Stimulated activated CD8-positive, alpha-beta memory T cell treated with anti-CD3 and anti-CD28 coated beads, Interleukin-7, amount 100 ng/mL, for 48 hours (primary cell): ENCODE measurements at regions not wholly inside any gene's neighbourhood (a gene's known extent, or its start where the extent isn't known, plus 50 kb on each side); places are given as distances from the start of the nearest gene placed in this dataset.

Source experiments
- DNase-seq, 2 donors: peaks; one replicate each; pipeline ENCODE4 v3.0.0-alpha.2; 2020; ENCODE audit warnings: low read depth in 1 of 2; ENCODE audit errors: extremely low read depth in 1 of 2

GRCh38 chr1:58996341-58997059 lies 212.7 kb upstream of the JUN start:
- no peak for DNase-seq

DNA sequence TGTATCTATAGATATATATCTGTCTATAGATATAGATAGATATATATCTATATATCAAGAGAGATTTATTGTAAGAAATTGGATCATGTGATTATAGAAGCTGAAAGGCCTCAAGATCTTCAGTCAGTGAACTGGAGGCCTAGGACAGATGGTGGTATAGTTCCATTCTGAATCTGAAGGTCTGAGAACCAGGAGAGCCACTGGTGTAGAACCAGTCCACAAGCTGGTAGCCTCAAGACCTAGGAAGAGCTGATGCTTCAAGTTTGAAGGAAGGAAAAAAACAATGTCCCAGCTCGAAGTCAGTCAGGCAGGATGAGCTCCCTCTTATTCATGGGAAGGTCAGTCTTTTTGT lies 213.2 kb upstream of the JUN start:
- DNase-seq, result no peak

GRCh38 chr1:58997637-58998036 lies 213.8 kb upstream of the JUN start:
- no peak for DNase-seq

GRCh38 chr1:58999676-59000075 lies 215.8 kb upstream of the JUN start:
- DNase-seq, result no peak

DNA sequence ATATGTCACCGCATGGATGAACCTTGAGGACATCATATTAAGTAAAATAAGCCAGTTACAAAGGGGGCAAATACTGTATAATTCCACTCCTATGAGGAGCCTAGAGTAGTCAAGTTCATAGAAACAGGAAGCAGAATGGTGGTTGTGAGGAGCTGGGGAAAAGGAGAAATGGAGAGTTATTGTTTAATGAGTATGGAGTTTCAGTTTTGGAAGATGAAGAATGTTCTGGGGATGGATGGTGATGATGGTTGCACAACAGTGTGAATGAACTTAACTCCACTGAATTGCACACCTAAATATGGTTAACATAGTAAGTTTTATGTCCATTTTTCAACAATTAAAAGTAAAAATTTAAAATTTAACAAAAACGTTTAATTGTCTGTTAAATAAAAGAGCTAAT lies 220.9 kb upstream of the JUN start:
- DNase-seq, result no peak

GRCh38 chr1:59005491-59006288 lies 221.8 kb upstream of the JUN start:
- DNase-seq, result no peak

- DNase-seq, result no peak
These were observed 222.4 kb upstream of the JUN start for GRCh38 chr1:59006289-59006658.

- DNase-seq, result no peak
These were observed 223.1 kb upstream of the JUN start for GRCh38 chr1:59006932-59007331.

DNA sequence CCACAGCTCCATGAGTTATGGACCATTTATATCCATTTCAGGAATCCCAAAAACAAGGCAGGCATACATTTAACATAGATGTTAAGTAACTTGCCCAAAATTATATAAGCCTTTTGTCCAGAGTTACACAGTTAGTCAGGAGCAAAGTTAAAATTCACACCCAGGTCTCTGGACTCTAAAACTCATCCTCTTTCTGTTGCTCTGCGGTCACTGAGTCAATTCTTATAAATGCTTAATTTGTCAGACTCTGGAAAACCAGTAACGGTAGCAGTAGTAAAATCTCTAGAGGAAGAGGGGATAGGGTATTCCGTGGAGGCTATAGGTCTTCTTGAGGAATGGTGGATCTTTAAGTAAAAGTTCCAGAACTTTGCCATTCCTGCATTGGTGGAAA lies 223.6 kb upstream of the JUN start:
- no peak for DNase-seq

DNA sequence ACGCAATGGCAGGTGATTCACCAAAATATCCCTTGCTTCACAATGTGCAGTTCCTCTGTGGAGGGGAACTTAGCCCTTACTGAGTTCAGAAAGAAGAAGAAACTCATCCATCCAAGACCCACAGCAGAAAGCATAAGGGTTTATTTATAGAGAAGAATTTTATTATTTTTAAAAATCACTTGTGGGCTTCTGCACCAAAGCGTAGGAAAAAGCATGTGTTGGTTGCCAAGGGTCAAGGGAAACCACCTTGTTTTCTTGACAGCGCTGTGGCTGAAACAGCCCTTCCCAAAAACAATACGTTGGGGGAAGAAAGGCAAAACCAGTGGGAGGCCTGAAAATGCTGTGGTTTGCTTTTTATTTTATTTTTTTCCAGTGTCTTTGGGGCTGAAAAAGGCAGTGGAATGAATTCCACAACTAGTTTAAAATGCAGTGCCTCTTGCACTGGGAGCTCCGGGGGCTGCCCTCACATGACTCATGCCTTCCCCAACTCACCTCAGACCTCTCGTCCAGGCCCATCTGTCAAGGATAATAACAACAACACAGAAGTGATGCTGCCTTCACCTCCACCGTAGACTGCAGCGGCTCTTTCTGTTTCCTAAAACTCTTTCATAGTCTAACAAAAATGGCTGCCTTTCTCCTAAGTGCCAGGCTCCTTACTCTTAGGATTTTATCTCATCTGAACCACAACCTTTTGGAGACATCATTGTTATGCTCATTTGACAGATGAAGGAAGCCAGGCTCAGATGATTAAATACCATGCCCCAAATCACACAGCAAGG lies 224.2 kb upstream of the JUN start:
- peak in 1 of 2 donors; percentile 27 for DNase-seq

- DNase-seq, result no peak
These were observed 224.9 kb upstream of the JUN start for GRCh38 chr1:59008599-59009347.

DNA sequence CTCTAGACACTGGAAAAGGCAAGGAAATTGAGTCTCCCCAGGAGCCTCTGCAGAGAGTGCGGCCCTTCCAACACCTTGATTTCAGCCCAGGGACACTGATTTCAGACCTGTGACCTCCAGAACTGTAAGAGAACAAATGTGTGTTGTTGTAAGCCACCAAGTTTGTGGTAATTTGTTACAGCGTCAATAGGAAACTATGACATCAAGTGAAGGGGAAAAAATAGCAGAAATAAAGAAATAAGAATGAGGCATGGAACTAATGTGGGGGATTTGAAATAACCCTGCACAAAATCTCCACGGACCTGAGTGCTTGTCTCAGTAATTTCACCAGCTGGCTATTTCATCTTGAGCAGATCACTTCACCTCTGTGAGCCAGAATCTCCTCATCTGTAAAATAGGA lies 227.8 kb upstream of the JUN start:
- no peak for DNase-seq

GRCh38 chr1:59012378-59012777 lies 228.5 kb upstream of the JUN start:
- DNase-seq, result no peak

GRCh38 chr1:59013276-59013927 lies 229.6 kb upstream of the JUN start:
- DNase-seq, result no peak

DNA sequence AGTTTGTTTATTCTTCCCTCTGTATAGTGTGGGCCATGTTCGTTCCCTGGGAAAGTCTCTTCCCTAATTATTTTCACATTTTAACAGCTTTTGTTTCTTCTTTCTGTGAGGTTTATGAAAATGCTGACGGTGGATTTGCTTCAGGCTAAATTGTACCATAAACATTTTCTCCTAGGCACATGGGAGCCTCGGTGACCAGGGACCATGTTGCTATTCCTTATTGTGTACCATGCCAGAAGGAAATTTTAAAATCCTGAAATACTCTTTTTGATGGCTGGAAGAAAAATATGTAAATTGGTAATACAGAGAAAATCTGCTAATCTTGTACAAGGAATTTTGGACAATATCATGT lies 230.1 kb upstream of the JUN start:
- no peak for DNase-seq

- no peak for DNase-seq
These were observed 231.0 kb upstream of the JUN start for GRCh38 chr1:59014827-59015226.

GRCh38 chr1:59015708-59016107 lies 231.9 kb upstream of the JUN start:
- DNase-seq, result no peak

GRCh38 chr1:59016390-59016789 lies 232.5 kb upstream of the JUN start:
- no peak for DNase-seq

DNA sequence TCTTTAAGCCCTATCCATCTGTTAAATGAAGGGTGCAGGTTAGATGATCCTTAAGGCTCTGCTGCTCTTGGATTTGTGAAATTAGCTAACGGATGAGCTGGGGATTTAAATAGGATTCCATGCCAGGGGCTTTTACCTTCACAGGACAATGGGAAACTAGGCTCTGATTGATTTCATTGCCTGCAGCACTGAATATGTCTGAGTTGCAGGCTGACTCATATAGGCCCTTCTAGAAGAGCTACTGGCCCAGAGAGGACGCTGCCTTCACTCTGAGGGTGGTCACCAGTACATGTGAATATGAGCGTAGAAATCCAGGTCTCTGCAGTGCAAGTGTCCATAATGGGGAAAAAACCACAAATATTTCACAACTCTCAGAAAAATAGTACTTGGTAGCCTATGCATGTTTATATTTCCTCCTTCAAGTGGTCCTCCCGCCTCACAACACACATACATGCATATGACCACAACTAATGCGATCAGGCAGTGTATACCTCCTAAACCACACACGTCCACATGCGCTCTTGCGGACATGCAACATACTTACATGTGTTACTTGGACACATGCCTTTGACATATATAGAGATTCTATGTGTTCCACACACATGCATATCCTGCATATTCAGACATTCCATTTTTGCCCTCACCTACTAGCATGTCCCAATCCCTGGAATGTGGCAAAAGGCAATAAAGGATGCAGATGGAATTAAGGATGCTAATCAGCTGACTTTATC lies 233.8 kb upstream of the JUN start:
- no peak for DNase-seq

- no peak for DNase-seq
These were observed 234.6 kb upstream of the JUN start for GRCh38 chr1:59018446-59018845.
